Left colon (tissue), 2 donors: ENCODE measurements at regions not wholly inside any gene's neighbourhood (a gene's known extent, or its start where the extent isn't known, plus 50 kb on each side); places are given as distances from the start of the nearest gene placed in this dataset.

Experiments
- ATAC-seq: fragments of 200-7000 bp; cut with Tn5 transposase; one replicate; pipeline ENCODE4 v1.9.1; 2020; ENCODE audit warnings: mild to moderate bottlenecking, moderate library complexity
- DNase-seq, 2 donors: peaks; one replicate each; pipeline ENCODE4 v3.0.0-alpha.2; 2020
- intact Hi-C, 2 donors: fragments of 100-400 bp; cut with DNase I in 1 of 2; cut with micrococcal nuclease in 1 of 2; formaldehyde crosslinking; loops; one replicate each; pipeline versions ENCODE4 v1.11.2 to v1.14.0; 2022; cut with DNase I, micrococcal nuclease
- donor health status: DM: no; HTN: no; CAD: no.
- donor health status: DM: yes; HTN: yes; CAD: no.

- intact Hi-C loops: no loop called here
Observed at GRCh38 chr6:19059102-19059501, 672.0 kb downstream of the RNF144B start.

GRCh38 chr6:19067165-19067564 lies 680.0 kb downstream of the RNF144B start:
- ATAC-seq (no peak), DNase-seq (no peak)
- intact Hi-C loops: no loop called here

More at GRCh38 chr6:19059102-19059501, 672.0 kb downstream of the RNF144B start:
- ATAC-seq: no peak
- no peak for DNase-seq

GRCh38 chr6:19070520-19070919 lies 683.4 kb downstream of the RNF144B start:
- intact Hi-C loops: no loop called here
- ATAC-seq (no peak), DNase-seq (no peak)

GRCh38 chr6:19083801-19084200 lies 696.7 kb downstream of the RNF144B start:
- ATAC-seq (no peak), DNase-seq (no peak)
- intact Hi-C loops: no loop called here

GRCh38 chr6:19086480-19086879 lies 699.3 kb downstream of the RNF144B start:
- DNase-seq (no peak), ATAC-seq (no peak)
- intact Hi-C loops: no loop called here

GRCh38 chr6:19087296-19087695 lies 700.1 kb downstream of the RNF144B start:
- intact Hi-C loops: no loop called here
- ATAC-seq (no peak), DNase-seq (no peak)

- intact Hi-C loops: no loop called here
- DNase-seq (no peak), ATAC-seq (no peak)
Observed at GRCh38 chr6:19087897-19088296, 700.7 kb downstream of the RNF144B start.

- DNase-seq (no peak), ATAC-seq (no peak)
- intact Hi-C loops: no loop called here
Observed at GRCh38 chr6:19100752-19101151, 713.6 kb downstream of the RNF144B start.

- ATAC-seq (no peak), DNase-seq (no peak)
- intact Hi-C loops: no loop called here
Observed at GRCh38 chr6:19102936-19103335, 715.8 kb downstream of the RNF144B start.

GRCh38 chr6:19107468-19107867 lies 720.3 kb downstream of the RNF144B start:
- ATAC-seq (no peak), DNase-seq (no peak)
- intact Hi-C loops: no loop called here

GRCh38 chr6:19121521-19121920 lies 715.6 kb upstream of the ID4 start:
- DNase-seq: no peak
- intact Hi-C loops: no loop called here
- no peak for ATAC-seq

GRCh38 chr6:19127081-19127480 lies 710.1 kb upstream of the ID4 start:
- ATAC-seq (no peak), DNase-seq (no peak)
- intact Hi-C loops: no loop called here

- DNase-seq (no peak), ATAC-seq (no peak)
- intact Hi-C loops: no loop called here
Observed at GRCh38 chr6:19128701-19129100, 708.5 kb upstream of the ID4 start.

GRCh38 chr6:19135706-19136105 lies 701.5 kb upstream of the ID4 start:
- ATAC-seq: no peak
- intact Hi-C loops: no loop called here
- no peak for DNase-seq

GRCh38 chr6:19137505-19137904 lies 699.7 kb upstream of the ID4 start:
- intact Hi-C loops: no loop called here
- ATAC-seq (no peak), DNase-seq (no peak)

- no peak for DNase-seq
- ATAC-seq: no peak
- intact Hi-C loops: no loop called here
Observed at GRCh38 chr6:19142275-19142674, 694.9 kb upstream of the ID4 start.

- ATAC-seq: no peak
Observed at GRCh38 chr6:19150307-19150706, 686.9 kb upstream of the ID4 start.

GRCh38 chr6:19153270-19153980 lies 683.7 kb upstream of the ID4 start:
- no peak for DNase-seq
- intact Hi-C loops: no loop called here
- ATAC-seq: no peak

More at GRCh38 chr6:19150307-19150706, 686.9 kb upstream of the ID4 start:
- no peak for DNase-seq
- intact Hi-C loops: no loop called here

GRCh38 chr6:19153981-19154295 lies 683.2 kb upstream of the ID4 start:
- DNase-seq: no peak
- no peak for ATAC-seq
- intact Hi-C loops: no loop called here

GRCh38 chr6:19156443-19156842 lies 680.7 kb upstream of the ID4 start:
- intact Hi-C loops: no loop called here
- ATAC-seq: no peak
- no peak for DNase-seq

GRCh38 chr6:19157486-19157885 lies 679.7 kb upstream of the ID4 start:
- intact Hi-C loops: no loop called here
- DNase-seq (no peak), ATAC-seq (no peak)
